ENCODE measurements at regions not wholly inside any gene's neighbourhood (a gene's known extent, or its start where the extent isn't known, plus 50 kb on each side); places are given as distances from the start of the nearest gene placed in this dataset.

DNA sequence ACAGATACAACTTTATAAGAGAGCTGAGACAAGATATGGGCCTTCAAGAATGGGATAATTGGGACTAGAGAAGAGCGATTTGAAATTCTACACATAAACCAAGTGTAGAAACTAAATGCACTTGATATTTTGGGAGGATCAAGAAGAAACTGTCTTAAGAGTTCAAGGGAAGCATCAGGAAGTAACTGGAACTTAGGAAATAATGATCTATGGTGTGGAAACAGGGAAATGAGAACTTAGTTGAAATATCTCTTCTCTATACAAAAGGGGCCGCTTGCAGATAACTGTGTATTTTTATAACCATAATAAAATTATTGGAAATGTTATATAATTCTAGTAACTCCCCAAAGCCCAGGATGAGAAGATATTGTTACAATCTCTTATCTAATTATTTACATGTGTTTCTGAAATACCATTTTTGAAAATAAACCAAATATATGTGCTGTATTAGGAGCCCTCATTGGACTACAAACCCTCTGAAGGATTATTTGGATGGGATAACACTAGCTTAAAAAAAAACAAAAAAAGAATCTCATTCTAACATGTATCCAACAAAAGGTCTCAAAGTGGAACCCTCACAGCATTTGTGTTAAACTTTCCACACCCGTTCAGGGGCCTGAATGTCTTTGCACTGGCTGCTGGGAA is 84.7 kb upstream of the FLRT2 start:
- no peak for ATAC-seq (ENCODE audit: low read depth)
- Histone ChIP-seq H3K9me3 (ENCODE audit: severe bottlenecking) (no peaks in the 10 kb centered on the region), H3K27ac (ENCODE audit: poor library complexity, severe bottlenecking) (peak overlapping the region; percentile 99), H3K4me1 (ENCODE audit: insufficient read depth, poor library complexity, severe bottlenecking) (peaks cover 34% of the 10 kb centered on the region), H3K36me3 (ENCODE audit: low read depth) (no peaks in the 10 kb centered on the region), H3K4me3 (ENCODE audit: severe bottlenecking) (no peak overlapping the region), H3K27me3 (ENCODE audit: insufficient read depth, poor library complexity, severe bottlenecking) (no peaks in the 10 kb centered on the region)
- TF ChIP-seq, protein P1, sequence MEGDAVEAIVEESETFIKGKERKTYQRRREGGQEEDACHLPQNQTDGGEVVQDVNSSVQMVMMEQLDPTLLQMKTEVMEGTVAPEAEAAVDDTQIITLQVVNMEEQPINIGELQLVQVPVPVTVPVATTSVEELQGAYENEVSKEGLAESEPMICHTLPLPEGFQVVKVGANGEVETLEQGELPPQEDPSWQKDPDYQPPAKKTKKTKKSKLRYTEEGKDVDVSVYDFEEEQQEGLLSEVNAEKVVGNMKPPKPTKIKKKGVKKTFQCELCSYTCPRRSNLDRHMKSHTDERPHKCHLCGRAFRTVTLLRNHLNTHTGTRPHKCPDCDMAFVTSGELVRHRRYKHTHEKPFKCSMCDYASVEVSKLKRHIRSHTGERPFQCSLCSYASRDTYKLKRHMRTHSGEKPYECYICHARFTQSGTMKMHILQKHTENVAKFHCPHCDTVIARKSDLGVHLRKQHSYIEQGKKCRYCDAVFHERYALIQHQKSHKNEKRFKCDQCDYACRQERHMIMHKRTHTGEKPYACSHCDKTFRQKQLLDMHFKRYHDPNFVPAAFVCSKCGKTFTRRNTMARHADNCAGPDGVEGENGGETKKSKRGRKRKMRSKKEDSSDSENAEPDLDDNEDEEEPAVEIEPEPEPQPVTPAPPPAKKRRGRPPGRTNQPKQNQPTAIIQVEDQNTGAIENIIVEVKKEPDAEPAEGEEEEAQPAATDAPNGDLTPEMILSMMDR (IDR thresholded peaks at IDR 0.05; ENCODE audit: poor library complexity, severe bottlenecking), result no peak
- DNase-seq (ENCODE audit: low spot score), result no peak

DNA sequence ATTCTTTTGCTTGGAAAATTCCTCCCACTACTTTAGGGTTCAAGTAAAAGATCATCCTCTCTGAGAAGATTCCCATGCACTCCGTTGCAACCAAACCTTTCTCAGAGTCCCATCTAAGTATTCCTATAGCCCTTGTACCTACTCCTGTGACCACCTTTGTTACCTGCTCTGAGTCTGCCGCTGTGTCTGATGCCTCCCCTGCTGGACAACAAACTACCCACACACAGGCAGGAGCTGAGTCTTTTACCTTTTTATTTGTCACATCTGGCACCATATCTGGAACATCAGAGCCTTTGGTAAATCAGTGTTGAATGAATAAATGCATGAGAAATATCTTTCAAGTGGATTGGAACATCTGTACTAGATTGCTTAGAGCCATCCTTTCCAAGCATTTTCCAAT is 82.1 kb upstream of the FLRT2 start:
- Histone ChIP-seq H3K4me1 (ENCODE audit: insufficient read depth, poor library complexity, severe bottlenecking) (peaks cover 19% of the 10 kb centered on the region), H3K4me3 (ENCODE audit: severe bottlenecking) (no peak overlapping the region), H3K27me3 (ENCODE audit: insufficient read depth, poor library complexity, severe bottlenecking) (no peaks in the 10 kb centered on the region), H3K36me3 (ENCODE audit: low read depth) (no peaks in the 10 kb centered on the region), H3K9me3 (ENCODE audit: severe bottlenecking) (no peaks in the 10 kb centered on the region), H3K27ac (ENCODE audit: poor library complexity, severe bottlenecking) (no peak overlapping the region)
- TF ChIP-seq, protein P1 (IDR thresholded peaks at IDR 0.05; ENCODE audit: poor library complexity, severe bottlenecking), result no peak
- ATAC-seq (ENCODE audit: low read depth), result no peak
- no peak for DNase-seq (ENCODE audit: low spot score)

DNA sequence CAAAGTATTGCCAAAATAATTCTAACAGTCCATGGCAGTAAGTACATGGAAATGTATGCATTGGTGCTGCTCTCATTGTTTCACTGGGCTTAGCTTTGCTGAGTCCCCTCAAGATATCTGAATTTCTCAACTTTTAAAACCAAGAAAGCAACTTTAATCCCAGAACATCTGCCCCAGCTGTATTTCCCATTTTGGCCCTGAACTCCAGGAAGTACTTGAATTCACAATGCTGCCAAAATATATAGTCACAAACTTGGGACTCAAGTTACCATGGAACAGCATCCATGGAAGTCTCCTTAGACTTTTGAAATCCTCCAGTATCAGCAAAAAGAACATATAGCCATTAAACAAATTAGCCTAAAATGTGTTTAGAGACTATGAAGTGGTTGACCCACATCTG is 78.5 kb upstream of the FLRT2 start:
- no peak overlapping the region for H3K4me3 ChIP-seq (ENCODE audit: severe bottlenecking)
- TF ChIP-seq, protein P1 (IDR thresholded peaks at IDR 0.05; ENCODE audit: poor library complexity, severe bottlenecking), result no peak
- DNase-seq (ENCODE audit: low spot score) (no peak), ATAC-seq (ENCODE audit: low read depth) (no peak)
- H3K9me3 ChIP-seq (ENCODE audit: severe bottlenecking), result no peaks in the 10 kb centered on the region
- H3K4me1 ChIP-seq (ENCODE audit: insufficient read depth, poor library complexity, severe bottlenecking), result no peaks in the 10 kb centered on the region
- no peaks in the 10 kb centered on the region for H3K27me3 ChIP-seq (ENCODE audit: insufficient read depth, poor library complexity, severe bottlenecking)
- H3K27ac ChIP-seq (ENCODE audit: poor library complexity, severe bottlenecking), result no peak overlapping the region
- no peaks in the 10 kb centered on the region for H3K36me3 ChIP-seq (ENCODE audit: low read depth)

DNA sequence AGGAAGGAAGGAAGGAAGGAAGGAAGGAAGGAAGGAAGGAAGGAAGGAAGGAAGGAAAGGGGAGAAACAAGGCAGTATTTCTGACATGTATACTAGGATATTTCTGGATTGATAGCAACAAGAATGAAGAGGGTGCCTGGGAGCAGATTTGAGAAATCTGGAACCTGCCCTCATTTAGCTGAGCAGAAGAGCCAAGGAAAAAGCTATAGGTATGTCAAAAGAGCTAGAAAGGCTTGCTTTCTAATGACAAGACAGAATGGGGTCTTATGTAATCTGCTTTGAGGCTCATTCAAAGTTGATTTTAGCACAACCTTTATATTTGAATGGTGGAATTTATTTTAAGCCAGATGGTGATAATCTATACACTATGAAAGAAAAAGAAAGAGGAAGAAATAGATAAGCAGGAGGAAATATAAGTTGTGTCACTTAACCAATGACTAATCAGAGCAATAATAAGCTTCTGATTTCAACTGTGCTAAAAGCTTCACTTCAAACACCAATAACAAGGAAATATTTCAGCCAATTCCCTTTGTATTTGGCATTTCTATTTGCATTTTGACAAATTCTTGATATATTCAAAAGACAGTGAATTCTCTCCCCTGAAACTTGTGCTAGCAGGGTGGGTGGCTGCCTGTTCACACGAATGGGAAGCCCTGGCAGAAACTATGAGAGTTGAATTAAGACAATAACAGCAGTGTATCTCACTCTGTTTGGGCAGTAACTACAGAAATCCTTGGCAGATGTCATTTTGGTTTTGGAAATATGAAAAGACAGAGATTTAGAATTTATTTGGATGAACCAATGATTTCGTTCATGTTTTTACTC is 76.3 kb upstream of the FLRT2 start:
- no peaks in the 10 kb centered on the region for H3K4me1 ChIP-seq (ENCODE audit: insufficient read depth, poor library complexity, severe bottlenecking)
- no peaks in the 10 kb centered on the region for H3K36me3 ChIP-seq (ENCODE audit: low read depth)
- no peaks in the 10 kb centered on the region for H3K27me3 ChIP-seq (ENCODE audit: insufficient read depth, poor library complexity, severe bottlenecking)
- ATAC-seq (ENCODE audit: low read depth), result no peak
- H3K4me3 ChIP-seq (ENCODE audit: severe bottlenecking), result no peak overlapping the region
- DNase-seq (ENCODE audit: low spot score), result no peak
- TF ChIP-seq, protein P1 (IDR thresholded peaks at IDR 0.05; ENCODE audit: poor library complexity, severe bottlenecking), result no peak
- no peaks in the 10 kb centered on the region for H3K9me3 ChIP-seq (ENCODE audit: severe bottlenecking)
- no peak overlapping the region for H3K27ac ChIP-seq (ENCODE audit: poor library complexity, severe bottlenecking)

All from RWPE2 (cell line).